GM13976 (cell line): ENCODE measurements at regions not wholly inside any gene's neighbourhood (a gene's known extent, or its start where the extent isn't known, plus 50 kb on each side); places are given as distances from the start of the nearest gene placed in this dataset.
"Not testable (repeated sequence)": the region's sequence is repeated elsewhere in the genome, so short reads cannot be mapped to it uniquely, and the experiment has no call there.

Experiments used
- DNase-seq: peaks from one replicate; pipeline ENCODE4 v3.0.0; 2012; ENCODE audit warnings: low spot score
- in situ Hi-C: fragments of 300-500 bp; cut with MboI; formaldehyde crosslinking; loops from one replicate; pipeline ENCODE4 v1.12.0; 2022; ENCODE audit warnings: low sequenced_read_pairs, mixed read lengths, inconsistent platforms; ENCODE audit not compliant: unreplicated experiment
- TF ChIP-seq, protein P1 (sequence below): IDR thresholded peaks from 2 replicates; pipeline ENCODE4 v1.5.1; 2012; ENCODE audit warnings: borderline replicate concordance, mild to moderate bottlenecking; ENCODE audit not compliant: insufficient read depth; ENCODE audit errors: extremely low read depth, missing control alignments, control extremely low read depth

DNA sequence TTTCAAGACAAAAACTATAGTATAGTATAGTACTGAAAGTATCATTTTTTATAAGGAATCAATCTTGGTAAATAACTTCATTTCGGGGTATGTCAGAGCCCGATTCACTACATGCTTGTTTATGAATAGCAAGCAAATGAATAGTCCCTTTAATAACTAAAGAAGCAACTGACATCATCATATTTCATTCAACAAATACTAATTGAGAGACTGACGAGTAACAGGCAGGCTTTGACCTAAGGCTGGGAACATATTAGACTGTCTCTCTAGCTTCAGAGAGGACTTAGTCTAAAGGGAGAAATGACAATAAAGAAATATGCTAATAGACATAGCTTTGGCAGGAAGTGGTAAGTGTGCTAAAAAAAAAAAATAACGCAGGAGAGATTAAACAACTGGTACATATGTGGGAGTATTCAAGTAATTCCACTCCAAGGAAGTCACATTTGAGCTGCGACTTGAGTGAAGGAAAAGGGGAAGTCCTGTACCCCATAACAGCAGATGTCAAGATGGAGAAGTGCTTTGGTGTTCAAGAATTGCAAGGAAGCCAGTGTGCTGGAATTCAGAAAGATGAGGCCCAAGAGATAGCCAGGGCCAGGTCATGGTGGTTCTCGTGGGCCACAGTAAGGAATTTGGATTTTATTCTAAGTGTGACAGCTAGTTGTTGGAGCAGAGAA is 284.9 kb downstream of the FBXO8 start:
- TF ChIP-seq, protein P1, sequence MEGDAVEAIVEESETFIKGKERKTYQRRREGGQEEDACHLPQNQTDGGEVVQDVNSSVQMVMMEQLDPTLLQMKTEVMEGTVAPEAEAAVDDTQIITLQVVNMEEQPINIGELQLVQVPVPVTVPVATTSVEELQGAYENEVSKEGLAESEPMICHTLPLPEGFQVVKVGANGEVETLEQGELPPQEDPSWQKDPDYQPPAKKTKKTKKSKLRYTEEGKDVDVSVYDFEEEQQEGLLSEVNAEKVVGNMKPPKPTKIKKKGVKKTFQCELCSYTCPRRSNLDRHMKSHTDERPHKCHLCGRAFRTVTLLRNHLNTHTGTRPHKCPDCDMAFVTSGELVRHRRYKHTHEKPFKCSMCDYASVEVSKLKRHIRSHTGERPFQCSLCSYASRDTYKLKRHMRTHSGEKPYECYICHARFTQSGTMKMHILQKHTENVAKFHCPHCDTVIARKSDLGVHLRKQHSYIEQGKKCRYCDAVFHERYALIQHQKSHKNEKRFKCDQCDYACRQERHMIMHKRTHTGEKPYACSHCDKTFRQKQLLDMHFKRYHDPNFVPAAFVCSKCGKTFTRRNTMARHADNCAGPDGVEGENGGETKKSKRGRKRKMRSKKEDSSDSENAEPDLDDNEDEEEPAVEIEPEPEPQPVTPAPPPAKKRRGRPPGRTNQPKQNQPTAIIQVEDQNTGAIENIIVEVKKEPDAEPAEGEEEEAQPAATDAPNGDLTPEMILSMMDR: no peak
- DNase-seq: no peak
- in situ Hi-C loops: no loop called here

DNA sequence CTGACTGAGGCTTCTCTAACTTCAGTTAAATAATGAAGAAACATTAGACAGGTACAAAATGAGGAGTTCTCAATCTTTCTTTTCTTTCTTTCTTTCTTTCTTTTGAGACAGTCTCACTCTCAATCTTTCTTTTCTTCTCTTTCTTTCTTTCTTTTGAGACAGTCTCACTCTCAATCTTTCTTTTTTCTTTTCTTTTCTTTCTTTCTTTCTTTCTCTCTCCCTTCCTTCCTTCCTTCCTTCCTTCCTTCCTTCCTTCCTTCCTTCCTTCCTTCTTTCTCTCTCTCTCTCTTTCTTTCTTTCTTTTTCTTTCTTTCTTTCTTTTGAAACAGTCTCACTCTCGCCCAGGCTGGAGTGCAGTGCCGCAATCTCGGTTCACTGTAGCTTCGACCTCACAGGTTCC is 287.7 kb downstream of the FBXO8 start:
- DNase-seq, in situ Hi-C loops: not testable (repeated sequence)

GRCh38 chr4:173991814-173992213 is 291.7 kb downstream of the FBXO8 start:
- DNase-seq: no peak
- in situ Hi-C loops: no loop called here
- TF ChIP-seq, protein P1: no peak

GRCh38 chr4:173991316-173991715 is 292.2 kb downstream of the FBXO8 start:
- DNase-seq: no peak
- in situ Hi-C loops: no loop called here
- TF ChIP-seq, protein P1: no peak

- DNase-seq: no peak
- TF ChIP-seq, protein P1: no peak
- in situ Hi-C loops: no loop called here
These were observed 292.6 kb downstream of the FBXO8 start for GRCh38 chr4:173990869-173991210.

GRCh38 chr4:173990126-173990868 is 293.2 kb downstream of the FBXO8 start:
- TF ChIP-seq, protein P1: no peak
- in situ Hi-C loops: no loop called here
- no peak for DNase-seq

GRCh38 chr4:173963523-173963922 is 319.9 kb downstream of the FBXO8 start:
- DNase-seq, in situ Hi-C loops: not testable (repeated sequence)

GRCh38 chr4:173960398-173960797 is 323.1 kb downstream of the FBXO8 start:
- TF ChIP-seq, protein P1: no peak
- no peak for DNase-seq
- in situ Hi-C loops: no loop called here
